Neuron (in vitro differentiated cells): ENCODE measurements at regions not wholly inside any gene's neighbourhood (a gene's known extent, or its start where the extent isn't known, plus 50 kb on each side); places are given as distances from the start of the nearest gene placed in this dataset.
"Not testable (repeated sequence)": the region's sequence is repeated elsewhere in the genome, so short reads cannot be mapped to it uniquely, and the experiment has no call there.

ENCODE experiments used
- H2AFZ ChIP-seq: one replicate; pipeline ENCODE4 v1.6.1; 2013; ENCODE audit warnings: low read depth, mild to moderate bottlenecking, inconsistent platforms, low read length, moderate library complexity
- H3K27me3 ChIP-seq: one replicate; pipeline ENCODE4 v1.6.1; 2013; ENCODE audit warnings: low read length; ENCODE audit not compliant: insufficient read depth
- H3K36me3 ChIP-seq: one replicate; pipeline ENCODE4 v1.6.1; 2013; ENCODE audit warnings: low read length; ENCODE audit not compliant: insufficient read depth
- H3K4me1 ChIP-seq: one replicate; pipeline ENCODE4 v1.6.1; 2013; ENCODE audit warnings: low read length; ENCODE audit not compliant: insufficient read depth
- H3K4me3 ChIP-seq: 2 replicates; pipeline ENCODE4 v1.5.1; 2013; ENCODE audit warnings: mild to moderate bottlenecking, low read length, moderate library complexity
- H3K9me3 ChIP-seq: one replicate; pipeline ENCODE4 v1.6.1; 2013; ENCODE audit warnings: low read length

GRCh38 chr11:121901886-121902285, 214.1 kb downstream of the BLID start:
- H3K9me3 ChIP-seq, result no peaks in the 10 kb centered on the region
- H3K4me3 ChIP-seq, result no peak overlapping the region
- H3K27me3 ChIP-seq, result peaks cover 5% of the 10 kb centered on the region
- H3K4me1 ChIP-seq, result no peaks in the 10 kb centered on the region
- no peak overlapping the region for H2AFZ ChIP-seq
- H3K36me3 ChIP-seq, result no peaks in the 10 kb centered on the region

- H3K27me3 ChIP-seq, H3K9me3 ChIP-seq, H2AFZ ChIP-seq, H3K36me3 ChIP-seq, H3K4me1 ChIP-seq, H3K4me3 ChIP-seq: not testable (repeated sequence)
These were observed 214.6 kb downstream of the BLID start for GRCh38 chr11:121901417-121901816.

GRCh38 chr11:121899520-121899919, 216.5 kb downstream of the BLID start:
- no peaks in the 10 kb centered on the region for H3K4me1 ChIP-seq
- H3K27me3 ChIP-seq, result peaks cover 5% of the 10 kb centered on the region
- H3K4me3 ChIP-seq, result no peak overlapping the region
- no peak overlapping the region for H2AFZ ChIP-seq
- no peaks in the 10 kb centered on the region for H3K9me3 ChIP-seq
- H3K36me3 ChIP-seq, result no peaks in the 10 kb centered on the region

- Histone ChIP-seq H3K27me3 (peaks cover 5% of the 10 kb centered on the region), H2AFZ (no peak overlapping the region), H3K4me3 (no peak overlapping the region), H3K4me1 (no peaks in the 10 kb centered on the region), H3K9me3 (no peaks in the 10 kb centered on the region), H3K36me3 (no peaks in the 10 kb centered on the region)
These were observed 217.1 kb downstream of the BLID start for GRCh38 chr11:121898903-121899302.

GRCh38 chr11:121895919-121896318, 220.1 kb downstream of the BLID start:
- no peaks in the 10 kb centered on the region for H3K9me3 ChIP-seq
- H3K4me1 ChIP-seq, result peaks cover 7% of the 10 kb centered on the region
- H3K36me3 ChIP-seq, result no peaks in the 10 kb centered on the region
- H3K27me3 ChIP-seq, result peaks cover 29% of the 10 kb centered on the region
- H3K4me3 ChIP-seq, result no peak overlapping the region
- H2AFZ ChIP-seq, result no peak overlapping the region

- Histone ChIP-seq H3K36me3 (no peaks in the 10 kb centered on the region), H3K4me3 (no peak overlapping the region), H2AFZ (no peak overlapping the region), H3K4me1 (peaks cover 7% of the 10 kb centered on the region), H3K9me3 (peaks cover 1% of the 10 kb centered on the region), H3K27me3 (peaks cover 38% of the 10 kb centered on the region)
These were observed 221.4 kb downstream of the BLID start for GRCh38 chr11:121894581-121894980.

- Histone ChIP-seq H2AFZ (no peak overlapping the region), H3K9me3 (peaks cover 1% of the 10 kb centered on the region), H3K27me3 (peaks cover 41% of the 10 kb centered on the region), H3K4me1 (peaks cover 7% of the 10 kb centered on the region), H3K4me3 (no peak overlapping the region), H3K36me3 (no peaks in the 10 kb centered on the region)
These were observed 223.2 kb downstream of the BLID start for GRCh38 chr11:121892863-121893262.

GRCh38 chr11:121892131-121892681, 223.8 kb downstream of the BLID start:
- no peak overlapping the region for H2AFZ ChIP-seq
- peaks cover 14% of the 10 kb centered on the region for H3K4me1 ChIP-seq
- H3K36me3 ChIP-seq, result no peaks in the 10 kb centered on the region
- H3K9me3 ChIP-seq, result peaks cover 1% of the 10 kb centered on the region
- peaks cover 41% of the 10 kb centered on the region for H3K27me3 ChIP-seq
- no peak overlapping the region for H3K4me3 ChIP-seq

GRCh38 chr11:121890946-121891515, 225.0 kb downstream of the BLID start:
- Histone ChIP-seq H3K36me3 (no peaks in the 10 kb centered on the region), H3K27me3 (peaks cover 42% of the 10 kb centered on the region), H3K4me3 (no peak overlapping the region), H2AFZ (no peak overlapping the region), H3K9me3 (peaks cover 1% of the 10 kb centered on the region), H3K4me1 (peaks cover 18% of the 10 kb centered on the region)

GRCh38 chr11:121890377-121890776, 225.6 kb downstream of the BLID start:
- H3K4me1 ChIP-seq, result peaks cover 18% of the 10 kb centered on the region
- no peak overlapping the region for H2AFZ ChIP-seq
- no peaks in the 10 kb centered on the region for H3K36me3 ChIP-seq
- peaks cover 1% of the 10 kb centered on the region for H3K9me3 ChIP-seq
- H3K27me3 ChIP-seq, result peaks cover 48% of the 10 kb centered on the region
- no peak overlapping the region for H3K4me3 ChIP-seq

- no peak overlapping the region for H3K4me3 ChIP-seq
- peaks cover 18% of the 10 kb centered on the region for H3K4me1 ChIP-seq
- no peaks in the 10 kb centered on the region for H3K36me3 ChIP-seq
- no peak overlapping the region for H2AFZ ChIP-seq
- H3K27me3 ChIP-seq, result peaks cover 53% of the 10 kb centered on the region
- H3K9me3 ChIP-seq, result peaks cover 1% of the 10 kb centered on the region
These were observed 226.1 kb downstream of the BLID start for GRCh38 chr11:121889931-121890330.

- no peak overlapping the region for H3K4me3 ChIP-seq
- H3K4me1 ChIP-seq, result peaks cover 18% of the 10 kb centered on the region
- H3K9me3 ChIP-seq, result peaks cover 1% of the 10 kb centered on the region
- H2AFZ ChIP-seq, result no peak overlapping the region
- H3K27me3 ChIP-seq, result peaks cover 60% of the 10 kb centered on the region
- H3K36me3 ChIP-seq, result no peaks in the 10 kb centered on the region
These were observed 226.8 kb downstream of the BLID start for GRCh38 chr11:121889186-121889585.

- peaks cover 63% of the 10 kb centered on the region for H3K27me3 ChIP-seq
- H3K4me3 ChIP-seq, result no peak overlapping the region
- no peak overlapping the region for H2AFZ ChIP-seq
- peaks cover 4% of the 10 kb centered on the region for H3K9me3 ChIP-seq
- H3K36me3 ChIP-seq, result no peaks in the 10 kb centered on the region
- peaks cover 18% of the 10 kb centered on the region for H3K4me1 ChIP-seq
These were observed 227.9 kb downstream of the BLID start for GRCh38 chr11:121887976-121888557.

GRCh38 chr11:121887569-121887968, 228.4 kb downstream of the BLID start:
- H3K27me3 ChIP-seq, result peaks cover 61% of the 10 kb centered on the region
- H3K36me3 ChIP-seq, result no peaks in the 10 kb centered on the region
- no peak overlapping the region for H2AFZ ChIP-seq
- H3K9me3 ChIP-seq, result peaks cover 5% of the 10 kb centered on the region
- peaks cover 16% of the 10 kb centered on the region for H3K4me1 ChIP-seq
- no peak overlapping the region for H3K4me3 ChIP-seq
